Type B pancreatic cell (in vitro differentiated cells): ENCODE measurements at regions not wholly inside any gene's neighbourhood (a gene's known extent, or its start where the extent isn't known, plus 50 kb on each side); places are given as distances from the start of the nearest gene placed in this dataset.

Source experiments
- DNase-seq: peaks from one replicate; pipeline ENCODE4 v3.0.0; 2021; ENCODE audit warnings: mixed read lengths; ENCODE audit not compliant: unreplicated experiment; ENCODE audit errors: extremely low spot score
- H3K27ac Mint-ChIP-seq: 2 replicates; pipeline ENCODE4 v1.8.0; 2021; ENCODE audit warnings: mild to moderate bottlenecking, mixed read lengths
- H3K27me3 Mint-ChIP-seq: 2 replicates; pipeline ENCODE4 v1.8.0; 2021; ENCODE audit warnings: mixed read lengths
- H3K36me3 Mint-ChIP-seq: 2 replicates; pipeline ENCODE4 v1.8.0; 2021; ENCODE audit warnings: mixed read lengths
- H3K4me1 Mint-ChIP-seq: one replicate; pipeline ENCODE4 v1.8.0; 2021; ENCODE audit warnings: mixed read lengths; ENCODE audit not compliant: unreplicated experiment
- H3K4me3 Mint-ChIP-seq: 2 replicates; pipeline ENCODE4 v1.8.0; 2021; ENCODE audit warnings: mild to moderate bottlenecking, mixed read lengths
- H3K9me3 Mint-ChIP-seq: 2 replicates; pipeline ENCODE4 v1.8.0; 2021; ENCODE audit warnings: mixed read lengths
- CTCF ChIP-seq: fragments of 200-600 bp; sonication (generic); conservative IDR thresholded peaks from 2 replicates; pipeline ENCODE4 v1.5.0; 2021; ENCODE audit warnings: antibody characterized with exemption, mild to moderate bottlenecking

- no peak for DNase-seq
- no peaks in the 10 kb centered on the region for H3K9me3 Mint-ChIP-seq
- TF ChIP-seq CTCF, result no peak
- H3K27ac Mint-ChIP-seq, result no peak overlapping the region
- no peaks in the 10 kb centered on the region for H3K4me1 Mint-ChIP-seq
- H3K27me3 Mint-ChIP-seq, result no peaks in the 10 kb centered on the region
- H3K4me3 Mint-ChIP-seq, result no peak overlapping the region
- H3K36me3 Mint-ChIP-seq, result no peaks in the 10 kb centered on the region
Observed at GRCh38 chr12:45637706-45638105, 91.8 kb upstream of the ARID2 start.

- Mint-ChIP-seq H3K9me3 (no peaks in the 10 kb centered on the region), H3K4me1 (no peaks in the 10 kb centered on the region), H3K4me3 (no peak overlapping the region), H3K36me3 (no peaks in the 10 kb centered on the region), H3K27me3 (no peaks in the 10 kb centered on the region), H3K27ac (no peak overlapping the region)
- no peak for DNase-seq
- TF ChIP-seq CTCF, result no peak
Observed at GRCh38 chr12:45638386-45638785, 91.1 kb upstream of the ARID2 start.

- H3K27me3 Mint-ChIP-seq, result no peaks in the 10 kb centered on the region
- H3K27ac Mint-ChIP-seq, result no peak overlapping the region
- H3K4me3 Mint-ChIP-seq, result no peak overlapping the region
- H3K4me1 Mint-ChIP-seq, result peaks cover 4% of the 10 kb centered on the region
- no peak for DNase-seq
- no peaks in the 10 kb centered on the region for H3K9me3 Mint-ChIP-seq
- no peak for TF ChIP-seq CTCF
- H3K36me3 Mint-ChIP-seq, result no peaks in the 10 kb centered on the region
Observed at GRCh38 chr12:45644541-45644940, 85.0 kb upstream of the ARID2 start.

GRCh38 chr12:45646851-45647581 lies 82.5 kb upstream of the ARID2 start:
- DNase-seq, result no peak
- no peaks in the 10 kb centered on the region for H3K27me3 Mint-ChIP-seq
- peaks cover 4% of the 10 kb centered on the region for H3K4me1 Mint-ChIP-seq
- H3K36me3 Mint-ChIP-seq, result no peaks in the 10 kb centered on the region
- no peaks in the 10 kb centered on the region for H3K9me3 Mint-ChIP-seq
- H3K4me3 Mint-ChIP-seq, result no peak overlapping the region
- no peak overlapping the region for H3K27ac Mint-ChIP-seq
- no peak for TF ChIP-seq CTCF

- Mint-ChIP-seq H3K4me1 (peaks cover 4% of the 10 kb centered on the region), H3K36me3 (no peaks in the 10 kb centered on the region), H3K27me3 (no peaks in the 10 kb centered on the region), H3K27ac (no peak overlapping the region), H3K9me3 (no peaks in the 10 kb centered on the region), H3K4me3 (no peak overlapping the region)
- no peak for TF ChIP-seq CTCF
- no peak for DNase-seq
Observed at GRCh38 chr12:45648070-45648469, 81.4 kb upstream of the ARID2 start.

GRCh38 chr12:45651029-45651428 lies 78.5 kb upstream of the ARID2 start:
- H3K4me1 Mint-ChIP-seq, result peaks cover under 1% of the 10 kb centered on the region
- DNase-seq, result no peak
- H3K9me3 Mint-ChIP-seq, result no peaks in the 10 kb centered on the region
- H3K27ac Mint-ChIP-seq, result no peak overlapping the region
- no peak overlapping the region for H3K4me3 Mint-ChIP-seq
- no peak for TF ChIP-seq CTCF
- no peaks in the 10 kb centered on the region for H3K36me3 Mint-ChIP-seq
- H3K27me3 Mint-ChIP-seq, result no peaks in the 10 kb centered on the region
